GM19328 (cell line): ENCODE measurements at regions not wholly inside any gene's neighbourhood (a gene's known extent, or its start where the extent isn't known, plus 50 kb on each side); places are given as distances from the start of the nearest gene placed in this dataset.

ENCODE experiments used
- ATAC-seq: cut with Tn5 transposase; IDR thresholded peaks from one replicate; pipeline ENCODE4 v1.9.1; 2021; ENCODE audit warnings: mild to moderate bottlenecking, moderate library complexity; ENCODE audit not compliant: unreplicated experiment

- no peak for ATAC-seq
Measured at GRCh38 chr9:99735041-99735440, 86.6 kb upstream of the NR4A3 start.

GRCh38 chr9:99736291-99736690 is 85.4 kb upstream of the NR4A3 start:
- ATAC-seq = no peak

DNA sequence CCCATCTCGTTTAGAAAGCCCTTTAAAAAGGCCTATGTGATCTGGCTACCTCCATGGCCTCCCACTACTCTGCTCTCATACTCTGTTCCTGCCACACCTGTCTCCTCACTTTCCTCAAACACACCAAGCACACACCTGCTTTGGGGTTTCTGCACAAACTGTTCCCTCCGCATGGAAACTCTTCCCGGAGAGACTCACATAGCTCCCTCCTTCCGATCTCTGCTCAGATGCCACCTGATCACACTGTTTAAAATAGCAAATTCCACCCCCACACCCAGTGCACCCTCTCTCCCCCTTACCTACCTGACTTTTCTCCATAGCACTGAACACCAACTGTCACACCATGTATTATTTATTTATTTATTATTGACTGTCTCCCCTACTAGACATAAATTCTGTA is 84.0 kb upstream of the NR4A3 start:
- ATAC-seq = no peak

- no peak for ATAC-seq
Measured at GRCh38 chr9:99743006-99743405, 78.7 kb upstream of the NR4A3 start.

DNA sequence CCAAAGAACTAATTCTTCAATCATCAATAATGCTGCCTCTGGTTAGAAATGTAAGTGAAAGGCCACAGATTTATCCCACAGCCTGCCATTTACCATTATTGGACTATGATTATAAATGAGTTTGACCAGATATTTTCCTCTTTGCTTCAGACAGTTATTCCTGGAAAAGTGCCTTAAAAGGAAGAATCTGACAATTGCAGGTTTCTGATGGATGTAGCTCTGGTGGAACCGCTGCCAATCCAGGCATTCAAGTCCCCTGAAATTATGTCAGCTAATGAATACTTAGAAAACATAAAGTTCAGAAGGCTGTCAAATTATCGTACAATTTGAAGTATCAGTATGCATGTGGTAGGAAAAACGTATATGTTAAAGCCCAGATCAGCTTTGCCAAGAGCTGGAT is 78.2 kb upstream of the NR4A3 start:
- no peak for ATAC-seq

DNA sequence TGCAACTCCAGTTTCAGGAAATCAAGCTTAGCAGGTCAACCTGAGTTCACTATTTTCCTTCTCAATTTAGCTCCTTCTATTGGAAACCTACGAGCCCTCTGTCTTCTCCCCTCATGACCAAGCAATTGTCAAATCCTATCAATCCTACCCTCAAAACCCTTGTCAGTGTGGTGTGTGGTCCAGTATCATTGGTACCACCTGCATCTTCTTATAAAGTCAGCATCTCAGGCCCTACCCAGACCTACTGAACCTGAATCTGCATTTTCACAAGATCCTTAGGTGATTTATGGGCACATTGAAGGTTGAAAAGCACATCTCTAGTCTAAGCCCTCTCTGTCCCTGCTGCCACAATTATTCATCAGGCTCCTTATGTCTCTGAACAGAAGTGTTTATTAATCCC is 77.6 kb upstream of the NR4A3 start:
- no peak for ATAC-seq

- no peak for ATAC-seq
Measured at GRCh38 chr9:99745085-99745484, 76.6 kb upstream of the NR4A3 start.

GRCh38 chr9:99746406-99746805 is 75.3 kb upstream of the NR4A3 start:
- no peak for ATAC-seq

GRCh38 chr9:99748266-99748665 is 73.4 kb upstream of the NR4A3 start:
- ATAC-seq = no peak

GRCh38 chr9:99748676-99749075 is 73.0 kb upstream of the NR4A3 start:
- no peak for ATAC-seq

DNA sequence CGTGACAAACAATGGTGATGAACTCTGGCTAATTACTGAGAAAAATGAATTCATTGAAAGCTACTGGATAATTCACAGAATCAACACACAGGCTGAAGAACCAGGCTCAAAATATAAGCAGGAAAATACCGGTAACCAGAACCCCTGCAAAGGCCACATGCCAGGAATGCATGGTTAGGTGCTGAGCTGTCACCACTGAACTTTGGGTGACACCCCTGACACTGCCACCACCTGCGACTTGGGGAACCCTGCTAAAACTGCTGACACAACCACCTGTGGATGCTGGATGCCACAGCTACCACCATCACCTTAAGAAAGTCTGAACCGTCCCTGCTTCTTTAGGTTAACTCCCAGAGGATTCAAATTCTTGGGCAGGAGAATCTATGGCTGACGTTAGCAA is 72.0 kb upstream of the NR4A3 start:
- ATAC-seq = no peak

GRCh38 chr9:99750526-99750925 is 71.2 kb upstream of the NR4A3 start:
- no peak for ATAC-seq

GRCh38 chr9:99752417-99753109 is 69.1 kb upstream of the NR4A3 start:
- no peak for ATAC-seq

- ATAC-seq = no peak
Measured at GRCh38 chr9:99753436-99753835, 68.2 kb upstream of the NR4A3 start.

GRCh38 chr9:99760421-99760820 is 61.3 kb upstream of the NR4A3 start:
- ATAC-seq = no peak

GRCh38 chr9:99762470-99762869 is 59.2 kb upstream of the NR4A3 start:
- ATAC-seq = peak; percentile 99
